ENCODE measurements at regions not wholly inside any gene's neighbourhood (a gene's known extent, or its start where the extent isn't known, plus 50 kb on each side); places are given as distances from the start of the nearest gene placed in this dataset.

GRCh38 chr14:58733451-58734208 is 95.9 kb downstream of the DACT1 start:
- peaks cover 21% of the 10 kb centered on the region for H3K4me1 Mint-ChIP-seq
- no peak overlapping the region for H3K9ac ChIP-seq (ENCODE audit: insufficient read depth, low read length, poor library complexity, severe bottlenecking)
- H3K36me3 ChIP-seq (replicated peaks in 1 of 2; ENCODE audit: control insufficient read depth in 1 of 2, insufficient read depth in 2 of 2, low read length in 2 of 2) = no peaks in the 10 kb centered on the region
- H3K27ac ChIP-seq (ENCODE audit: low read depth in 1 of 2, low read length in 2 of 2) = no peak overlapping the region
- H3K4me3 Mint-ChIP-seq = no peak overlapping the region
- H3K9me3 ChIP-seq (replicated peaks in 1 of 2; ENCODE audit: control insufficient read depth in 1 of 2, insufficient read depth in 1 of 2, low read length in 2 of 2) = no peaks in the 10 kb centered on the region
- no peaks in the 10 kb centered on the region for H4K20me1 ChIP-seq (ENCODE audit: insufficient read depth, low read length)
- H3K4me1 ChIP-seq (ENCODE audit: control insufficient read depth in 1 of 2, insufficient read depth in 2 of 2, low read length in 2 of 2) = peaks cover 17% of the 10 kb centered on the region in 2 donors
- no peak for TF ChIP-seq CTCF (IDR thresholded peaks at IDR 0.05)
- no peaks in the 10 kb centered on the region for H3K27me3 ChIP-seq (ENCODE audit: control insufficient read depth in 2 of 2, insufficient read depth in 2 of 2, low read length in 2 of 2)
- no peak overlapping the region for H3K4me2 ChIP-seq (replicated peaks; ENCODE audit: extremely low read depth, low read length, poor library complexity, severe bottlenecking)
- H3K36me3 Mint-ChIP-seq = no peaks in the 10 kb centered on the region
- no CpG with 5 or more reads among the region's 1 CpG for WGBS (ENCODE audit: insufficient coverage)
- DNase-seq = no peak
- no peaks in the 10 kb centered on the region for H3K9me3 Mint-ChIP-seq
- H3K79me2 ChIP-seq (ENCODE audit: insufficient read depth, low read length) = no peaks in the 10 kb centered on the region
- no peak overlapping the region for H3K27ac Mint-ChIP-seq
- no peak overlapping the region for H2AFZ ChIP-seq (ENCODE audit: insufficient read depth, low read depth, low read length, poor library complexity, severe bottlenecking)
- no peaks in the 10 kb centered on the region for H3K27me3 Mint-ChIP-seq (ENCODE audit: low read depth in 3 of 3)
- intact Hi-C loops (cut with micrococcal nuclease) = no loop called here
- H3K4me3 ChIP-seq (replicated peaks in 1 of 3; ENCODE audit: low read depth in 2 of 3, low read length in 3 of 3) = no peak overlapping the region

- TF ChIP-seq CTCF (IDR thresholded peaks at IDR 0.05) = no peak
- Histone ChIP-seq H3K36me3 (replicated peaks in 1 of 2; ENCODE audit: control insufficient read depth in 1 of 2, insufficient read depth in 2 of 2, low read length in 2 of 2) (no peaks in the 10 kb centered on the region), H3K79me2 (ENCODE audit: insufficient read depth, low read length) (no peaks in the 10 kb centered on the region), H2AFZ (ENCODE audit: insufficient read depth, low read depth, low read length, poor library complexity, severe bottlenecking) (no peak overlapping the region), H3K27ac (ENCODE audit: low read depth in 1 of 2, low read length in 2 of 2) (no peak overlapping the region), H3K4me3 (replicated peaks in 1 of 3; ENCODE audit: low read depth in 2 of 3, low read length in 3 of 3) (no peak overlapping the region), H3K27me3 (ENCODE audit: control insufficient read depth in 2 of 2, insufficient read depth in 2 of 2, low read length in 2 of 2) (no peaks in the 10 kb centered on the region), H3K9ac (ENCODE audit: insufficient read depth, low read length, poor library complexity, severe bottlenecking) (no peak overlapping the region), H3K4me2 (replicated peaks; ENCODE audit: extremely low read depth, low read length, poor library complexity, severe bottlenecking) (no peak overlapping the region), H4K20me1 (ENCODE audit: insufficient read depth, low read length) (no peaks in the 10 kb centered on the region), H3K4me1 (ENCODE audit: control insufficient read depth in 1 of 2, insufficient read depth in 2 of 2, low read length in 2 of 2) (peaks cover 28 to 29% of the 10 kb centered on the region in 2 donors), H3K9me3 (replicated peaks in 1 of 2; ENCODE audit: control insufficient read depth in 1 of 2, insufficient read depth in 1 of 2, low read length in 2 of 2) (no peaks in the 10 kb centered on the region)
- Mint-ChIP-seq H3K9me3 (peaks cover 0 to 1% (median 0%) of the 10 kb centered on the region in 7 donors), H3K27me3 (ENCODE audit: low read depth in 3 of 3) (no peaks in the 10 kb centered on the region), H3K27ac (no peak overlapping the region), H3K36me3 (no peaks in the 10 kb centered on the region), H3K4me1 (peaks cover 38% of the 10 kb centered on the region), H3K4me3 (no peak overlapping the region)
- no peak for DNase-seq
- 69% methylated on average over 4 of the region's 4 CpGs for WGBS (ENCODE audit: insufficient coverage)
- intact Hi-C loops (cut with micrococcal nuclease) = no loop called here
Observed at GRCh38 chr14:58735596-58735995, 97.8 kb downstream of the DACT1 start.

Measured in CD14-positive monocyte (primary cell).